T-helper 2 cell (primary cell): ENCODE measurements at regions not wholly inside any gene's neighbourhood (a gene's known extent, or its start where the extent isn't known, plus 50 kb on each side); places are given as distances from the start of the nearest gene placed in this dataset.

Experiments used
- DNase-seq, 5 experiments: peaks; one replicate each; pipeline versions ENCODE4 v3.0.0 to v3.0.0-alpha.2; 2012 to 2022

GRCh38 chr10:130774871-130775270 lies 536.6 kb downstream of the TCERG1L start:
- no peak for DNase-seq

- no peak for DNase-seq
Measured at GRCh38 chr10:130775311-130775710, 536.2 kb downstream of the TCERG1L start.

GRCh38 chr10:130776724-130777123 lies 534.8 kb downstream of the TCERG1L start:
- no peak for DNase-seq

GRCh38 chr10:130777507-130778165 lies 533.9 kb downstream of the TCERG1L start:
- no peak for DNase-seq

- no peak for DNase-seq
Measured at GRCh38 chr10:130778166-130778545, 533.4 kb downstream of the TCERG1L start.

GRCh38 chr10:130780763-130781162 lies 530.8 kb downstream of the TCERG1L start:
- no peak for DNase-seq

GRCh38 chr10:130781206-130781605 lies 530.3 kb downstream of the TCERG1L start:
- DNase-seq = no peak

GRCh38 chr10:130781623-130782022 lies 529.9 kb downstream of the TCERG1L start:
- DNase-seq = no peak

GRCh38 chr10:130782467-130782866 lies 529.1 kb downstream of the TCERG1L start:
- DNase-seq = no peak

- no peak for DNase-seq
Measured at GRCh38 chr10:130784326-130784725, 527.2 kb downstream of the TCERG1L start.

GRCh38 chr10:130786365-130786966 lies 525.1 kb downstream of the TCERG1L start:
- DNase-seq = no peak

GRCh38 chr10:130787243-130787642 lies 524.3 kb downstream of the TCERG1L start:
- DNase-seq = no peak

- DNase-seq = no peak
Measured at GRCh38 chr10:130787821-130788220, 523.7 kb downstream of the TCERG1L start.

GRCh38 chr10:130790339-130790738 lies 521.2 kb downstream of the TCERG1L start:
- peak in 1 of 5 experiments; percentile 10 for DNase-seq

GRCh38 chr10:130792096-130792845 lies 519.2 kb downstream of the TCERG1L start:
- DNase-seq = no peak

GRCh38 chr10:130795819-130796218 lies 515.7 kb downstream of the TCERG1L start:
- no peak for DNase-seq

- DNase-seq = no peak
Measured at GRCh38 chr10:130799532-130799931, 512.0 kb downstream of the TCERG1L start.

GRCh38 chr10:130800281-130800680 lies 511.2 kb downstream of the TCERG1L start:
- no peak for DNase-seq

- no peak for DNase-seq
Measured at GRCh38 chr10:130801276-130801675, 510.2 kb downstream of the TCERG1L start.

- DNase-seq = no peak
Measured at GRCh38 chr10:130801784-130802183, 509.7 kb downstream of the TCERG1L start.

GRCh38 chr10:130802301-130802700 lies 509.2 kb downstream of the TCERG1L start:
- DNase-seq = no peak

- DNase-seq = no peak
Measured at GRCh38 chr10:130804281-130804680, 507.2 kb downstream of the TCERG1L start.

- DNase-seq = no peak
Measured at GRCh38 chr10:130804778-130805634, 506.5 kb downstream of the TCERG1L start.
